ENCODE measurements at regions not wholly inside any gene's neighbourhood (a gene's known extent, or its start where the extent isn't known, plus 50 kb on each side); places are given as distances from the start of the nearest gene placed in this dataset.

GRCh38 chr21:31502537-31503143 lies 156.9 kb upstream of the SOD1 start:
- Mint-ChIP-seq H3K4me1 (peaks cover 20% of the 10 kb centered on the region), H3K27ac (no peak overlapping the region), H3K9me3 (no peaks in the 10 kb centered on the region), H3K4me3 (no peak overlapping the region), H3K36me3 (ENCODE audit: low read depth) (no peaks in the 10 kb centered on the region), H3K27me3 (peaks cover 28% of the 10 kb centered on the region)
- DNase-seq, result no peak
- ChIA-PET CTCF (interaction anchor here (1.1 kb wide), 1 partner anchor 57 kb away, joined by 3 read pairs; no protein-coding TSS in a partner anchor), POLR2A (no interaction called here)

- ChIA-PET POLR2A (no interaction called here), CTCF (interaction anchor here (1.1 kb wide), 1 partner anchor 58 kb away, joined by 3 read pairs; no protein-coding TSS in a partner anchor)
- no peak for DNase-seq
- Mint-ChIP-seq H3K27ac (no peak overlapping the region), H3K4me1 (peaks cover 18% of the 10 kb centered on the region), H3K9me3 (no peaks in the 10 kb centered on the region), H3K27me3 (peaks cover 25% of the 10 kb centered on the region), H3K4me3 (no peak overlapping the region), H3K36me3 (ENCODE audit: low read depth) (no peaks in the 10 kb centered on the region)
These were observed 157.6 kb upstream of the SOD1 start for GRCh38 chr21:31501926-31502325.

DNA sequence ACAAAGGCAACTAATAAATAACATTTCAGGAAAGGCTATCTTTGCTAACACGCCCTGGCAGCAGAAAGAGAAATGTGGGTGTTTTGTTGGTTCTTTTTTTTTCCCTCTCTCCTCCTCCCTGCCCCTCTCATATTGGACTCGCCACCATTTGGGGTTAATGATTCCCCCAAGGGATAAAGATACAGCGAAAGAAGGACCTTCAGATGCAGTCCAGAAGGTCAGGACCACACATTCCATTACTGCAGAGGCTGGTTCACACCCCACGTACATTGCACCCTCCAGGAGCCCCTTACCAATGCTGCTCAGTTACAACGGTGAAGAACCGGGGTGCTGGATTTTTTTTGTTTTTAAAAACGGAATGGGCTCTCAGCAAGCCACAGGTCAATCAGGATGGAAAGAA lies 156.9 kb upstream of the TIAM1 start:
- ChIA-PET POLR2A (no interaction called here), CTCF (no interaction called here)
- Mint-ChIP-seq H3K27me3 (peaks cover 19% of the 10 kb centered on the region), H3K9me3 (no peaks in the 10 kb centered on the region), H3K4me1 (peaks cover 8% of the 10 kb centered on the region), H3K36me3 (ENCODE audit: low read depth) (no peaks in the 10 kb centered on the region), H3K4me3 (no peak overlapping the region), H3K27ac (no peak overlapping the region)
- DNase-seq, result no peak

DNA sequence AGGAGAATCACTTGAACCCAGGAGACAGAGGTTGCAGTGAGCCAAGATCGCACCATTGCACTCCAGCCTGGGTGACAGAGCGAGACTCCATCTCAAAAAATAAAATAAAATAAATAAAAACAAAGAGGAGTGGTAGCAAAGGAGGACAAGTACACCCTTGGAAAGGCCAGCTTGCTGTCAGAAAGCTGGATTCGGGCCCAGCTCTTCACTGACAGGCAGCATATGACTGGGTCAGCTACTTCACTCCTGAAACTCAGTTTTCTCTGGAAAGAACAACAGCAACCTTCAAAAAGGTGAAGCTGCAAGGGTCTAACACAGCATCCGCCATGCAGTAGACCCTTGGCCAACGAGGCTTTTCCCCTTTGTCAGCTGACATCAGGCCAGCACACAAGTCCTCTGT lies 156.0 kb upstream of the TIAM1 start:
- H3K27me3 Mint-ChIP-seq, result peaks cover 13% of the 10 kb centered on the region
- no peak for DNase-seq
- H3K4me3 Mint-ChIP-seq, result no peak overlapping the region
- H3K9me3 Mint-ChIP-seq, result no peaks in the 10 kb centered on the region
- ChIA-PET CTCF (no interaction called here), POLR2A (no interaction called here)
- peaks cover 2% of the 10 kb centered on the region for H3K4me1 Mint-ChIP-seq
- no peak overlapping the region for H3K27ac Mint-ChIP-seq
- H3K36me3 Mint-ChIP-seq (ENCODE audit: low read depth), result no peaks in the 10 kb centered on the region

- DNase-seq, result no peak
- Mint-ChIP-seq H3K27me3 (peaks cover 10% of the 10 kb centered on the region), H3K27ac (no peak overlapping the region), H3K4me3 (no peak overlapping the region), H3K4me1 (no peaks in the 10 kb centered on the region), H3K9me3 (no peaks in the 10 kb centered on the region), H3K36me3 (ENCODE audit: low read depth) (no peaks in the 10 kb centered on the region)
- ChIA-PET CTCF (no interaction called here), POLR2A (no interaction called here)
These were observed 154.9 kb upstream of the TIAM1 start for GRCh38 chr21:31498985-31499384.

DNA sequence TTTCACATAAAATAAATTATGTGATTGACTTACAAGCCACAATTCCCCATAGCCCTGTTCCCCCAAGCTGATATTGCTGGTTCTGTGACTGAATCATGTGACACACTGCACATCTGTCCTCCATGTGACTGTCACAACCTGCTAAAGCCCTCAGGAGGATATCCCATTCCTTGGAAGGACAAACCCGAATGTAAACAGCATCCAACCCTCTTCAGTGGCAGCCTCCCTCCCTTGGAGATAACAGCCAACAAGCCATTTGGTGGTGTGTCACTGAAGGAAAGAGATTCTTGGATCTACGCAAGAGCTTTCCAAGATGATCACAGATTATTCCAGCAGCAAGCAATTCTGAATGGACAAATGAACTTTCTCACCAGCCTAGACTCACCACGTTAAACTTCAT lies 153.9 kb upstream of the TIAM1 start:
- H3K27ac Mint-ChIP-seq, result no peak overlapping the region
- no peak for DNase-seq
- no peaks in the 10 kb centered on the region for H3K4me1 Mint-ChIP-seq
- no peak overlapping the region for H3K4me3 Mint-ChIP-seq
- ChIA-PET CTCF (no interaction called here), POLR2A (no interaction called here)
- H3K27me3 Mint-ChIP-seq, result peaks cover 9% of the 10 kb centered on the region
- no peaks in the 10 kb centered on the region for H3K9me3 Mint-ChIP-seq
- no peaks in the 10 kb centered on the region for H3K36me3 Mint-ChIP-seq (ENCODE audit: low read depth)

- Mint-ChIP-seq H3K9me3 (peaks cover under 1% of the 10 kb centered on the region), H3K36me3 (ENCODE audit: low read depth) (no peaks in the 10 kb centered on the region), H3K4me1 (no peaks in the 10 kb centered on the region), H3K27ac (no peak overlapping the region), H3K27me3 (peaks cover 2% of the 10 kb centered on the region), H3K4me3 (no peak overlapping the region)
- DNase-seq, result no peak
- ChIA-PET POLR2A (no interaction called here), CTCF (no interaction called here)
These were observed 149.4 kb upstream of the TIAM1 start for GRCh38 chr21:31493350-31493880.

DNA sequence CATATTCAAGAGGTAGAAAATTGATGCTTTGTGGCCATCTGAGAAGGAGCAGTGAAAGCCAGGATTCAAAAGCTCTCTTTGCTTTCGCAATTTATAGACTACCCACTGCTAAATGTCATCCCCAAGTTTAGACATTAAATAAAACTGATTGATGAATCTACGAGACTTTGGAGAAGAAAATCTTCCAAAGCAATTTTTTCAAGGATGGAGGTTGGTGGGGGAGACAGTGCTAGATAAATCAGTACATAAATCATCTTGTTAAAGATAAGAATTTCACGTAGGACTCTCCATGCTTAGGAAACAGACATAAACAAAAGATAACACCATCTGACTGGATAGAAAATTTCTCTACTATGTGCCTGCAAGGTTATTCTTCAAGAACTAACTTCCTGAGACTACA lies 147.6 kb upstream of the TIAM1 start:
- H3K4me3 Mint-ChIP-seq, result no peak overlapping the region
- H3K36me3 Mint-ChIP-seq (ENCODE audit: low read depth), result no peaks in the 10 kb centered on the region
- H3K9me3 Mint-ChIP-seq, result peaks cover 4% of the 10 kb centered on the region
- no peaks in the 10 kb centered on the region for H3K4me1 Mint-ChIP-seq
- H3K27me3 Mint-ChIP-seq, result peaks cover 2% of the 10 kb centered on the region
- H3K27ac Mint-ChIP-seq, result no peak overlapping the region
- no peak for DNase-seq
- ChIA-PET CTCF (no interaction called here), POLR2A (no interaction called here)

GRCh38 chr21:31490443-31490842 lies 146.4 kb upstream of the TIAM1 start:
- CTCF ChIA-PET, result no interaction called here
- peaks cover 2% of the 10 kb centered on the region for H3K27me3 Mint-ChIP-seq
- H3K4me3 Mint-ChIP-seq, result no peak overlapping the region
- POLR2A ChIA-PET, result no interaction called here
- H3K27ac Mint-ChIP-seq, result no peak overlapping the region
- H3K9me3 Mint-ChIP-seq, result peaks cover 8% of the 10 kb centered on the region
- no peak for DNase-seq
- no peaks in the 10 kb centered on the region for H3K4me1 Mint-ChIP-seq
- peaks cover 5% of the 10 kb centered on the region for H3K36me3 Mint-ChIP-seq (ENCODE audit: low read depth)

DNA sequence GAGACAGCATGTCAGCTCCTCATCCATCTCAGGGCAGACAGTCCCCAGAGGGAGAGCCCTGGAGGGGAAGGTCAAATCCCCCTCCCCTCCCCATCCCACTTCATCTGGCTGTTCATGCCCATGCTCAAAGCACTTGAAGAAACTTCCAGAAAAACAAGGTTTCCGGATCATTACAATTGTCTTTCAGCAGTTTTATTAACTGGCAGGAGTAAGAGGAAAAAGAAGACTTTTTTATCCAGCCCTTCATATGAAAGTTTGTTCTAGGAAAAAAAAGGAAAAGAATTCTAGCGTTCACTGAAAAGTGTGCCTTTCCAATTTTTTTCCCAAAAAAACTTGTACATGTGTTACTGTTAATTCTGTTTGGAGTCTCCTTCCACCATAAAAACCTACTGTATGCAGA lies 145.7 kb upstream of the TIAM1 start:
- peaks cover 15% of the 10 kb centered on the region for H3K9me3 Mint-ChIP-seq
- peaks cover 2% of the 10 kb centered on the region for H3K27me3 Mint-ChIP-seq
- CTCF ChIA-PET, result no interaction called here
- POLR2A ChIA-PET, result no interaction called here
- no peak overlapping the region for H3K4me3 Mint-ChIP-seq
- DNase-seq, result no peak
- no peak overlapping the region for H3K27ac Mint-ChIP-seq
- H3K36me3 Mint-ChIP-seq (ENCODE audit: low read depth), result peaks cover 5% of the 10 kb centered on the region
- no peaks in the 10 kb centered on the region for H3K4me1 Mint-ChIP-seq

DNA sequence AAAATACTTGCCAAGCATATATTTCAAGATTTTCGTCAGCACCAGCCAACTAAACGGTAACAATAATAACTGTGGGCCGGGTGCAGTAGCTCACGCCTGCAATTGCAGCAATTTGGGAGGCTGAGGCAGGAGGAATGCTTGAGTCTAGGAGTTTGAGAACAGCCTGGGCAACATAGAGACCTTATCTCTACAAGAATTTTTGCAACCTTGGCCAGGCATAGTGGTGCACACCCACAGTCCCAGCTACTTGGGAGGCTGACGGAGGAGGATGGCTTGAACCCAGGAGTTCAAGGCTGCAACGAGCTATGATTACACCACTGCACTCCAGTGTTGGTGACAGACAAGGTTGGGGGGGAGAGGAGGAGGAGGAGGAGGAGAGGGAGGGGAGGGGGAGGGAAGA lies 145.0 kb upstream of the TIAM1 start:
- peaks cover 5% of the 10 kb centered on the region for H3K36me3 Mint-ChIP-seq (ENCODE audit: low read depth)
- no peak overlapping the region for H3K4me3 Mint-ChIP-seq
- no peaks in the 10 kb centered on the region for H3K27me3 Mint-ChIP-seq
- DNase-seq, result no peak
- H3K27ac Mint-ChIP-seq, result no peak overlapping the region
- CTCF ChIA-PET, result interaction anchor here (0.7 kb wide), 1 partner anchor 1796 kb away, joined by 3 read pairs; no protein-coding TSS in a partner anchor
- H3K9me3 Mint-ChIP-seq, result peaks cover 17% of the 10 kb centered on the region
- no peaks in the 10 kb centered on the region for H3K4me1 Mint-ChIP-seq
- POLR2A ChIA-PET, result no interaction called here

DNA sequence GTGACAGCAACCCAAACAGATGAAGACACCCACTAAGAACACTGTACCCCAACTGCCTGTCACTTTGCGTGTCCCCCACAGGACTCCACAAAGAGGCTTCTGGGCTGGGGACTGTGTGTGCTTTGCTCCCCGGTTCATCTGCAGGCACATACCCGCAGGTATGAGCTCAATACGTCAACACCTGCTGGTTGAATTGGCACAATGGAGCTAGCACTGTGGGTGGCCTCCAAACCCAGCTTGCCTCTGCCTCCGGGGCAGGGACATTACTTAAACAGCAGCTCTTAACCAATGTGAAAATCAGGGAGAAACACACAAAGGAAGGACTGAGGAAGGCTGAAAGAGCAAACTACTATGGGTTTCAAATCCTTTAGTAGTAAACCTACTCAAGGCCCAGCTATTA lies 140.2 kb upstream of the TIAM1 start:
- CTCF ChIA-PET, result no interaction called here
- H3K27me3 Mint-ChIP-seq, result peaks cover 2% of the 10 kb centered on the region
- peaks cover 12% of the 10 kb centered on the region for H3K36me3 Mint-ChIP-seq (ENCODE audit: low read depth)
- H3K4me1 Mint-ChIP-seq, result no peaks in the 10 kb centered on the region
- no peak for DNase-seq
- no peak overlapping the region for H3K27ac Mint-ChIP-seq
- H3K9me3 Mint-ChIP-seq, result peaks cover 45% of the 10 kb centered on the region
- POLR2A ChIA-PET, result no interaction called here
- H3K4me3 Mint-ChIP-seq, result no peak overlapping the region

- H3K27ac Mint-ChIP-seq, result no peak overlapping the region
- POLR2A ChIA-PET, result no interaction called here
- peaks cover 12% of the 10 kb centered on the region for H3K36me3 Mint-ChIP-seq (ENCODE audit: low read depth)
These were observed 139.1 kb upstream of the TIAM1 start for GRCh38 chr21:31483146-31483545.

DNA sequence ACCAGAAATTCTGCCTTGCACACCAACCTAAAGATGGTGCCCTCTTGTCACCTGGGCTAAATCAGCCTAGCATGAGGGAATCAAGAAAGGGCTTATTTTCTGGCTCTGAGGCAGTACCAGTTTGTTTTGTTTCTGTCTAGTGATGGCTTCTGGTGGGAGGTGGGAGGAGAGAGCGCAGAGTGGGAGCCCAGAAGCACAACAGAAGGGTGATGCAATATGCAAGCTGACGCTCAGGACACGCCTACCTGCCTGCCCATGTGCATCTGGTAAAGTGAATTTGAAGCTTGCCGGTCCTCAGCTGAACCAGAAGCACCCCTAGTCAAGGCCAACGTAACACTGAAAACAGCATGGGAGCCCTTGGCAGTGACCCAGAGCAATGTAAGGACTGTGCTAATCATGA lies 138.4 kb upstream of the TIAM1 start:
- POLR2A ChIA-PET, result no interaction called here
- Mint-ChIP-seq H3K9me3 (peaks cover 41% of the 10 kb centered on the region), H3K4me3 (no peak overlapping the region), H3K4me1 (no peaks in the 10 kb centered on the region), H3K27me3 (peaks cover 10% of the 10 kb centered on the region), H3K36me3 (ENCODE audit: low read depth) (peaks cover 12% of the 10 kb centered on the region), H3K27ac (no peak overlapping the region)
- CTCF ChIA-PET, result no interaction called here
- no peak for DNase-seq

More at GRCh38 chr21:31483146-31483545, 139.1 kb upstream of the TIAM1 start:
- no peak for DNase-seq
- Mint-ChIP-seq H3K9me3 (peaks cover 43% of the 10 kb centered on the region), H3K27me3 (peaks cover 10% of the 10 kb centered on the region), H3K4me1 (no peaks in the 10 kb centered on the region), H3K4me3 (no peak overlapping the region)
- CTCF ChIA-PET, result no interaction called here
